Prostate gland (tissue), 2 donors: ENCODE measurements at regions not wholly inside any gene's neighbourhood (a gene's known extent, or its start where the extent isn't known, plus 50 kb on each side); places are given as distances from the start of the nearest gene placed in this dataset.

Experiments
- POLR2AphosphoS5 ChIP-seq: sonication (generic); formaldehyde crosslinking; IDR thresholded peaks from one replicate; pipeline ENCODE4 v1.6.1; 2017; ENCODE audit warnings: antibody characterized with exemption
- TF ChIP-seq, protein P1 (sequence below), 4 experiments: fragments of 200-600 bp in 2 of 4; fragments of 450-650 bp in 2 of 4; sonication (generic) in 2 of 4; IDR thresholded peaks; 1 replicate in 3 of 4; 2 replicates in 1 of 4; pipeline ENCODE4 v1.5.1; 2016 to 2019; ENCODE audit warnings: antibody characterized with exemption in 4 of 4, mild to moderate bottlenecking in 2 of 4, moderate library complexity in 2 of 4

DNA sequence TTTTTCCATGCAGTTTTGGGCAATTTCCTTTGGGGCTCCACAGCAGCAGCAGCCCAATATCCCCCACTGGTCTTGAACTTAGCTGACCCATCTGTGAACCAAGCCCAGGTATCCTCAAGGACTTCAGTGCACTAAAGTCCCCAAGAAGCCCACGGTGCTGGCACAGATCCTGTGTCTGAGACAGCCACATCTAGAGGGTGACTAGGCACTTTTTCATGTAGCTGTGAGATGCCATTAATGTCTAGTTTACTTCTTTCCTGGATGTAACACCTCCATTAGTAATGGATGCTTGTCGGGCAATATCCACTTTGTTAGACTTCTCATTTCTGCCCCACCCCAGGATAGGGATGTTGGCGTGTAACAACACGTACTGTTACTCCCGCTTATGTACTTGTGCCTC is 117.9 kb downstream of the GPCPD1 start:
- TF ChIP-seq POLR2AphosphoS5 = no peak
- TF ChIP-seq, protein P1, sequence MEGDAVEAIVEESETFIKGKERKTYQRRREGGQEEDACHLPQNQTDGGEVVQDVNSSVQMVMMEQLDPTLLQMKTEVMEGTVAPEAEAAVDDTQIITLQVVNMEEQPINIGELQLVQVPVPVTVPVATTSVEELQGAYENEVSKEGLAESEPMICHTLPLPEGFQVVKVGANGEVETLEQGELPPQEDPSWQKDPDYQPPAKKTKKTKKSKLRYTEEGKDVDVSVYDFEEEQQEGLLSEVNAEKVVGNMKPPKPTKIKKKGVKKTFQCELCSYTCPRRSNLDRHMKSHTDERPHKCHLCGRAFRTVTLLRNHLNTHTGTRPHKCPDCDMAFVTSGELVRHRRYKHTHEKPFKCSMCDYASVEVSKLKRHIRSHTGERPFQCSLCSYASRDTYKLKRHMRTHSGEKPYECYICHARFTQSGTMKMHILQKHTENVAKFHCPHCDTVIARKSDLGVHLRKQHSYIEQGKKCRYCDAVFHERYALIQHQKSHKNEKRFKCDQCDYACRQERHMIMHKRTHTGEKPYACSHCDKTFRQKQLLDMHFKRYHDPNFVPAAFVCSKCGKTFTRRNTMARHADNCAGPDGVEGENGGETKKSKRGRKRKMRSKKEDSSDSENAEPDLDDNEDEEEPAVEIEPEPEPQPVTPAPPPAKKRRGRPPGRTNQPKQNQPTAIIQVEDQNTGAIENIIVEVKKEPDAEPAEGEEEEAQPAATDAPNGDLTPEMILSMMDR (IDR thresholded peaks at IDR 0.05) = no peak
